ENCODE measurements at regions not wholly inside any gene's neighbourhood (a gene's known extent, or its start where the extent isn't known, plus 50 kb on each side); places are given as distances from the start of the nearest gene placed in this dataset.

GRCh38 chr7:35437619-35438275, 183.8 kb upstream of the TBX20 start:
- no peaks in the 10 kb centered on the region for H3K9me3 Mint-ChIP-seq
- H3K36me3 Mint-ChIP-seq = no peaks in the 10 kb centered on the region
- no peak for DNase-seq (ENCODE audit: low spot score in 2 of 2)
- no peak overlapping the region for H3K27ac Mint-ChIP-seq
- ATAC-seq = no peak

GRCh38 chr7:35436452-35436851, 182.6 kb upstream of the TBX20 start:
- DNase-seq (ENCODE audit: low spot score in 2 of 2) (no peak), ATAC-seq (no peak)
- Mint-ChIP-seq H3K27ac (no peak overlapping the region), H3K36me3 (no peaks in the 10 kb centered on the region), H3K9me3 (no peaks in the 10 kb centered on the region)

- Mint-ChIP-seq H3K9me3 (no peaks in the 10 kb centered on the region), H3K27ac (no peak overlapping the region), H3K36me3 (no peaks in the 10 kb centered on the region)
- DNase-seq (ENCODE audit: low spot score in 2 of 2) = no peak
- peak in 1 of 2 donors; percentile 34 for ATAC-seq
Measured at GRCh38 chr7:35430547-35431153, 176.8 kb upstream of the TBX20 start.

GRCh38 chr7:35424869-35425495, 171.1 kb upstream of the TBX20 start:
- Mint-ChIP-seq H3K9me3 (no peaks in the 10 kb centered on the region), H3K36me3 (no peaks in the 10 kb centered on the region), H3K27ac (no peak overlapping the region)
- DNase-seq (ENCODE audit: low spot score in 2 of 2) (peak in 1 of 2 donors; percentile 52), ATAC-seq (peak; percentile 61 to 70)

- Mint-ChIP-seq H3K9me3 (no peaks in the 10 kb centered on the region), H3K36me3 (no peaks in the 10 kb centered on the region), H3K27ac (no peak overlapping the region)
- DNase-seq (ENCODE audit: low spot score in 2 of 2) (no peak), ATAC-seq (no peak)
Measured at GRCh38 chr7:35424440-35424839, 170.5 kb upstream of the TBX20 start.

- Mint-ChIP-seq H3K27ac (no peak overlapping the region), H3K36me3 (no peaks in the 10 kb centered on the region), H3K9me3 (no peaks in the 10 kb centered on the region)
- ATAC-seq = no peak
- DNase-seq (ENCODE audit: low spot score in 2 of 2) = no peak
Measured at GRCh38 chr7:35422715-35423114, 168.8 kb upstream of the TBX20 start.

GRCh38 chr7:35420656-35421055, 166.8 kb upstream of the TBX20 start:
- ATAC-seq (no peak), DNase-seq (ENCODE audit: low spot score in 2 of 2) (no peak)
- no peaks in the 10 kb centered on the region for H3K9me3 Mint-ChIP-seq
- no peak overlapping the region for H3K27ac Mint-ChIP-seq
- no peaks in the 10 kb centered on the region for H3K36me3 Mint-ChIP-seq

- no peaks in the 10 kb centered on the region for H3K9me3 Mint-ChIP-seq
- no peaks in the 10 kb centered on the region for H3K36me3 Mint-ChIP-seq
- no peak overlapping the region for H3K27ac Mint-ChIP-seq
- no peak for ATAC-seq
- DNase-seq (ENCODE audit: low spot score in 2 of 2) = no peak
Measured at GRCh38 chr7:35419391-35419755, 165.5 kb upstream of the TBX20 start.

GRCh38 chr7:35418716-35419390, 165.0 kb upstream of the TBX20 start:
- H3K36me3 Mint-ChIP-seq = no peaks in the 10 kb centered on the region
- H3K9me3 Mint-ChIP-seq = no peaks in the 10 kb centered on the region
- H3K27ac Mint-ChIP-seq = no peak overlapping the region
- ATAC-seq = no peak
- no peak for DNase-seq (ENCODE audit: low spot score in 2 of 2)

- DNase-seq (ENCODE audit: low spot score in 2 of 2) = no peak
- Mint-ChIP-seq H3K36me3 (no peaks in the 10 kb centered on the region), H3K9me3 (no peaks in the 10 kb centered on the region), H3K27ac (no peak overlapping the region)
- ATAC-seq = no peak
Measured at GRCh38 chr7:35416568-35416967, 162.7 kb upstream of the TBX20 start.

GRCh38 chr7:35415411-35415822, 161.5 kb upstream of the TBX20 start:
- DNase-seq (ENCODE audit: low spot score in 2 of 2) (no peak), ATAC-seq (no peak)
- Mint-ChIP-seq H3K9me3 (no peaks in the 10 kb centered on the region), H3K27ac (no peak overlapping the region), H3K36me3 (no peaks in the 10 kb centered on the region)

- H3K27ac Mint-ChIP-seq = no peak overlapping the region
- no peak for ATAC-seq
Measured at GRCh38 chr7:35411331-35411730, 157.4 kb upstream of the TBX20 start.

GRCh38 chr7:35405461-35405860, 151.6 kb upstream of the TBX20 start:
- no peaks in the 10 kb centered on the region for H3K9me3 Mint-ChIP-seq
- DNase-seq (ENCODE audit: low spot score in 2 of 2) (no peak), ATAC-seq (no peak)
- H3K27ac Mint-ChIP-seq = no peak overlapping the region
- H3K36me3 Mint-ChIP-seq = no peaks in the 10 kb centered on the region

More at GRCh38 chr7:35411331-35411730, 157.4 kb upstream of the TBX20 start:
- no peaks in the 10 kb centered on the region for H3K9me3 Mint-ChIP-seq
- H3K36me3 Mint-ChIP-seq = no peaks in the 10 kb centered on the region
- no peak for DNase-seq (ENCODE audit: low spot score in 2 of 2)

- Mint-ChIP-seq H3K9me3 (no peaks in the 10 kb centered on the region), H3K27ac (no peak overlapping the region), H3K36me3 (no peaks in the 10 kb centered on the region)
- DNase-seq (ENCODE audit: low spot score in 2 of 2) (no peak), ATAC-seq (no peak)
Measured at GRCh38 chr7:35401217-35401879, 147.4 kb upstream of the TBX20 start.

GRCh38 chr7:35399840-35400239, 145.9 kb upstream of the TBX20 start:
- no peak overlapping the region for H3K27ac Mint-ChIP-seq
- no peaks in the 10 kb centered on the region for H3K9me3 Mint-ChIP-seq
- DNase-seq (ENCODE audit: low spot score in 2 of 2) (no peak), ATAC-seq (no peak)
- H3K36me3 Mint-ChIP-seq = no peaks in the 10 kb centered on the region

- DNase-seq (ENCODE audit: low spot score in 2 of 2) (no peak), ATAC-seq (no peak)
- Mint-ChIP-seq H3K36me3 (no peaks in the 10 kb centered on the region), H3K27ac (no peak overlapping the region), H3K9me3 (no peaks in the 10 kb centered on the region)
Measured at GRCh38 chr7:35399216-35399615, 145.3 kb upstream of the TBX20 start.

- ATAC-seq (no peak), DNase-seq (ENCODE audit: low spot score in 2 of 2) (no peak)
- no peaks in the 10 kb centered on the region for H3K9me3 Mint-ChIP-seq
- H3K27ac Mint-ChIP-seq = no peak overlapping the region
- no peaks in the 10 kb centered on the region for H3K36me3 Mint-ChIP-seq
Measured at GRCh38 chr7:35398518-35398917, 144.6 kb upstream of the TBX20 start.

Data from activated naive CD4-positive, alpha-beta T cell treated with anti-CD3 and anti-CD28 coated beads, Interleukin-2, amount 50 U/mL, for 72 hours (primary cell).